Epithelial cell of prostate (primary cell): ENCODE measurements at regions not wholly inside any gene's neighbourhood (a gene's known extent, or its start where the extent isn't known, plus 50 kb on each side); places are given as distances from the start of the nearest gene placed in this dataset.

Experiments used
- DNase-seq: peaks from one replicate; pipeline ENCODE4 v3.0.0-alpha.2; 2011; ENCODE audit warnings: low read depth, low spot score
- H3K27ac ChIP-seq: fragments of 450-650 bp; 2 replicates; pipeline ENCODE4 v1.5.1; 2017; ENCODE audit warnings: mild to moderate bottlenecking

GRCh38 chr7:85622059-85622458 is 435.2 kb upstream of the SEMA3D start:
- no peak for DNase-seq
- H3K27ac ChIP-seq = no peak overlapping the region

DNA sequence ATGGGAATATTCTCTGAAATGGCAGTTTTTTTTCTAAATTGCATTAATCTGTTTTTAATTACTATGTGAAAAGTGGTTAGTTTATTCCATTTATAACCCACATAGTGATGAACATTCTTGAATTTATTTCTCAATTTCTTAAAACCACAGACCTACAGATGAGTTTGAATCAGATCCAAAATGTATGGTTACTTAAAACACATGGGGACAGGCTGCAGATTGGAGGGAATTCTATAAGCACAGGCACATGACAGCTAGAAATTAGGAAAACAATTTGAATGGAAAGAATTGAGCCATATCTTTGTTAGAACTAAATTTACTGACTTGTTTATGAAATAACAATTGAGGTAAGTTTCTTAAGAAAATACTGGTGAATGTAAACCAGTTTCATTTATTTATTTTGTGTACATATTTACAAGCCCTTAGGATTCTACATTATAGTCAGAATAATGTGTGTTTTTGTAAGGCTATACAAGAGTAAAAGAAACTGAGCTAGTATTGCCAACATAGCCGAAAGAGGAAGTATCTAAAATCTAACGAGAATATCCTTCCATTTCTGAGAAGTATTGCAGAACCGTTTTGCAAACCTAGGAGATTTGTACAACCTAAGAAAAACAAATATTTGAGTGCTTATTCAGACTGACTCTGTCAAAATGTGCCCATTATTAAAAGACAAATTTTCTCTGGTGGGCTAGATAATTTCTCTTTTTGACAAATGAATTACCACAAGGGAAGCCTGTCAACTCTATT is 434.3 kb upstream of the SEMA3D start:
- no peak for DNase-seq
- H3K27ac ChIP-seq = no peak overlapping the region

DNA sequence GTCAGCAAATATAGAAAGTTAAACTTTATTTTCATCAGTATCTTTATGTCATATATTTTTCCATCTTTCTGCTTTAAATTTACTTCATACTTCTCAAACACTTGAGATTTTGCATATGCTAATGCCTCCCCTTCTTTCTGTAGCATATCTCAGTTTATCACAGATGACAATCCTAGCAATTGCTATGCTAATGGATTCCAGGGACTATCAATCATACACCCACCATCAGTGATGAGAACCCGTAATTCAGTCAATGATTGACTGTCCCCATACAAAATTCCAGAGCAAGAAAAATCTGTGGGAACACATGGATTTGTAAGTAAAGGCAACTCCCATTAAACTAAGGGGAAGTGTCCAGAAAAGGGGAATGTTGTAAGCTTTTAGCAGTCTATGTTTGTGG is 432.4 kb upstream of the SEMA3D start:
- H3K27ac ChIP-seq = no peak overlapping the region

DNA sequence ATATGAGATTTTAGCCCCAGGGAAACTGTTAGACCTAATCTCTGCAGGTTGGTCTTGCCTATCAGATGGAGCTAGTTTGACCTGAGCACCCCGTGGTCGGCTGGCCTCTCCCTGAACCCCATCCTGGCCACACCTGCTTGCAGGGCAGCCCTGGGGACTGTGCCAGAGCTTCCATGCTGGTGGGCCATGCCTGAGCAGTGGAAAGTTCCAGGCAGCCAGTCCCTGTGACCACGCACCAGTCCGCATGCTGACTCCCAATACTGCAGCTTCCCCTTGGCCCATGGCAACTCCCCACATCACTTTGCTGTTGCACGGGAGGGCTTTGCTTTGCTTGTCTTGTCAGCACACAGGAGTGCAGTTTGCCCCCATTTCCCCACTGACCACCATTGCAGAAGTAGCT is 427.8 kb upstream of the SEMA3D start:
- no peak overlapping the region for H3K27ac ChIP-seq
- DNase-seq = no peak

More for the DNA sequence above, 432.4 kb upstream of the SEMA3D start:
- no peak for DNase-seq

- no peak overlapping the region for H3K27ac ChIP-seq
- no peak for DNase-seq
These were observed 425.7 kb upstream of the SEMA3D start for GRCh38 chr7:85612514-85612913.

DNA sequence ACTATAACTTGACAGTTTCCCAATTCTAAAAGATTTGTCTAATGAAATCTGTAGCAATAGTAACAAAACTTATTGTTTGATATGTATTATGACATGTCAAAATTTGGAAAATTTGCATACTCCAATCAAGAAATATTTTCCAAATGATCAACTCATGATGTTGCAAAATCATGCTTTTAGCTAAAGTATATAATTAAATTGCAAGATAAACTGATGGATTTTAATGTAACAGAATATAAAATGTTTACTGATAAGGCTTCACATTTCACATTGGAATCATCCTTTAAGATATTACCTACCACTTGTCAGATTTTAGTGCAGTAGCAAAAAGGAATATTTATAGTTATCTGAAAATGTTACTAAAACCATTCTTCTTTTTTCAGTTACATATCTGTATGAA is 421.9 kb upstream of the SEMA3D start:
- no peak for DNase-seq

GRCh38 chr7:85602196-85602595 is 415.3 kb upstream of the SEMA3D start:
- no peak for DNase-seq
- H3K27ac ChIP-seq = no peak overlapping the region

More for the DNA sequence above, 421.9 kb upstream of the SEMA3D start:
- no peak overlapping the region for H3K27ac ChIP-seq

DNA sequence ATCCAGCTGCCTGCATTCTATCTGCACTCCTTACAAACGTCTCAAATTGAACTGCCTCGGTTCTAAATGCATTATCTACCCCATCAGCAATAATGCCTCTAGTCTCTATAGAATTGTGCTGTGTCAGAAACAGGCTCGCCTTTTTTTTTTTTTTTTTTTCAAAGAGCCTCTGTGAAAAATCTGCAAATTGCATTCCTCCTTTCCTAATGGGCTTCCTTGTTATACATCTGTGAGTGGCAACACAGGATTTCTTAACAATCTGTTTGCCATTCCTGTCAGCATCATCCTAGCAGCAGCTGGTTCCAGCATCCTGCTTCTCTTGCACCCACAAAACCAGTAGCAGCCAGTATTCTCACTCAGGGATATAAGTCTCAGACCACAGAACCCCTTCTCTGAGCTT is 413.5 kb upstream of the SEMA3D start:
- H3K27ac ChIP-seq = no peak overlapping the region
- DNase-seq = no peak

DNA sequence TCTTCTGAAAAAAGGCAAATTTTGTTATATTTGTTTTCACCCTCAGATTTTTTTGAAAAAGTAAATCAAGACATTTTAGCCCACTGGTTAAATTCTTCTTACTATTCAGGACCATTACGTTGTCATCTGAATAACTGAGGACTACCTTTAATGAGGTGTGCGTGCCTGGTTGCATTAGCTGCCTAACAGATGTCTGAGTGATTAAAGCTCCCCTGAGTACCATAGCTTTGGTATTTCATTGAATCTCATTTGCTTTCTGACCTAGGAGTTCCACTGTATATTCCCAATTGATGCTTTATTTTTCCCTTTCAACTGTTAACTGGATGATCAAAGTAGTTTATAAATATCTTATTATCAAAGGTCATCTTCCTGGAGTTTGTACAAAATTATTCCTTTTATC is 410.0 kb upstream of the SEMA3D start:
- DNase-seq = no peak
- H3K27ac ChIP-seq = no peak overlapping the region

GRCh38 chr7:85595750-85596178 is 408.9 kb upstream of the SEMA3D start:
- no peak for DNase-seq
- no peak overlapping the region for H3K27ac ChIP-seq

GRCh38 chr7:85593355-85593754 is 406.5 kb upstream of the SEMA3D start:
- H3K27ac ChIP-seq = no peak overlapping the region
- DNase-seq = no peak

DNA sequence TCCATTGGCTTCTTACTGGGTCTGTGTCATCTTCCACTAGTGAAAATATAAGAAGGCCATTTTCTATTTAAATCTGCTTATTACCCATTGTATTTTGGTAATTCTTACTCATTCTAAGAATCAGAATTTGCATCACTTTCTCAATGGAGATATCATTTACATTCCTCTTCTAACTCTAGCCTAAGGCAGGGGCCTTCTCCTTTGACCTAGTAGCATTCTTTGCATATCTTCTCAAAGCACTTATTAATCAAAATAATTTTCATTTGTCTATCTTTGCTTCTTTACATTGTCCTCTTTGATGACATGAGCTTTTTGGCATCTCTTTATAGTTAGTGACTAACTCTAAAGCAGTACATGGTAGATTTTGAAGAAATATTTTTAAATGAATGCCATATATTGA is 400.9 kb upstream of the SEMA3D start:
- H3K27ac ChIP-seq = no peak overlapping the region
- DNase-seq = no peak

DNA sequence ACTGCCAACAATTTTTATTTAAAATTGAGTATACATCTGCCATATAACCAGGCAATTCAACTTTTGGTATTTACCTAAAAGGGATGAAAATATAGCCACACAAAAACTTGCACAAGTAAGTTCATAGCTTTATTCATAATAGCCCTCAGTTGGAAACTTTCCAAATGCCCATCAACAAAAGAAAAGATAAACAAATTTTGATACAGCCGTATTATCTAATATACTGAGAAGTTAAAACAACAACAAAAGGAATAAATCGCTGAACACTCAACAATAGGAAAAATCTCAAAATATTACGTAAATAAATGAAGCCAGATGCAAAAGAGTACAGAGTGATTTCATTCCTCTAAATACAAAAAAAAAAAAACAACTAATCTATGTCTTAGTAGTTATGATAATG is 399.2 kb upstream of the SEMA3D start:
- H3K27ac ChIP-seq = no peak overlapping the region
- DNase-seq = no peak

DNA sequence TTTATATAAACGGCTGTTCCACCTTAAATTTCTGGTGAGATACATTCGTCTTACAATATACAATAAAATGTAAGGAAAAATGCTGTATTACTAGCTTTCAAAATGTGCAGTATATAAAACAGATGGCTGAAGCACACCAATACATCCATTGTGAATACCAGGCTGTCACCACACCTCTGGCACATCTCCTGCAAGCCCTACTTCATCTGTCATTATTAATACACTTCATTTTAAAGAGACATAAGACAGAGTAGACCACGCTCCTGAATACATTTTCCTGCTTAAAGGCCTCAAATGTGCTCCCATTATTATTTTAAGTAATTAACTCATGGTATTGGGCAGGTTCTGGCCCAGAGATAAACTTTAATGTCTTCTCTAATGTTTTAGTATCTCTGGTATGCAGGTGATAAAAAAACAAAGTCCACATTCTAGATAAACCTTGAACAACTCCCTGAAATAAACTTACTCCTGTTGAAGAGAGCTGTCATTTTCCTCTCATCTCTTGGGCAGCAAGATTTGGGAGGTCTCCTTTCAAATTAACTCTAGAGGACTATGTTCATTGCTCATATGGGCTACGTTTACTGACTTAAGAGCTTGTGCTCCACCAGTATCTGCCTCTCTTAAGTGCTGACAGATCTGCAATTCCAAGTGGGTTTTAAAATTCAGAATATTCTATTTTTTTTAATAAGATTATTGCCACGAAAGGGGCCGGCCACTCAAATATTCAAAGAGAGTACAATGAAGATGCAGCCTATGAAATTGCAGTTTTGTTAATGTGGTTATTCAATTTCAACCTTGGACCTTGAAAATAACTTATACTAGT is 396.5 kb upstream of the SEMA3D start:
- DNase-seq = no peak
- no peak overlapping the region for H3K27ac ChIP-seq

DNA sequence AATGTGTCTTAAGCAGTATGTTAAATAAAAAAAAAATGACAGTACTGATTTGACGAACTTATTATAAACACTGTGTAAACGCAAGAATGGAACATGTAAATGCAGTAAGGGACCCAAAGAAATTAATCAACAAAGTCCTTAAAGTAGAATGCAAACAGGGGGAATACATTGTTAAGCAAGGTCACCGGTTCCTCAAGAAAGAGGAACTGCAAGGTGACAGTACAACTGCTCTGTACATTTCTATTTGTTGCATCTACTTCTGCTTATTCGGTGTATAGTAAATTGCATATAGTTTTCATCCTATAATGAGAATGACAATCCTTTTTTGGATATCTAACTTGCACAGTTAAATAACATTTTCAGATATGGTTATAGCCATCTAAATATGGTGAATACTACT is 387.0 kb upstream of the SEMA3D start:
- DNase-seq = no peak
- H3K27ac ChIP-seq = no peak overlapping the region

DNA sequence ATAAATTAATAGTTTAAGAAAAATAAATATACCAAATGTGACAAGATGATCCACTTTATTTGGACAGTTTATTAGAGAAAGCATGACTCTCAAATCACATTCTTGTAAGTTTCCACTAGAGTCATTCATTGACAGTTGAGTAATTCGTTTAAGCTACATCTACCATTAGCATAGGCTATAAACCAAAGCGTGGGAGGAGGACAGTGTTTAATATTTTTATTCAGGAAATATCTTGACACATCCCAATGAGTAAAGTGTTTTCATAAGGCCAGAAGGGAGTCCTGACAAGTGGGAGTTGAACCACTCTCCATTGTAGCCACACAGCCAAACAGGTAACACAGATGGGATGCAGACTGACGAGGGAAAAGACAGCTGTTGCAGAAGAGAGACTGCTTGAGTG is 386.5 kb upstream of the SEMA3D start:
- H3K27ac ChIP-seq = no peak overlapping the region
- no peak for DNase-seq

DNA sequence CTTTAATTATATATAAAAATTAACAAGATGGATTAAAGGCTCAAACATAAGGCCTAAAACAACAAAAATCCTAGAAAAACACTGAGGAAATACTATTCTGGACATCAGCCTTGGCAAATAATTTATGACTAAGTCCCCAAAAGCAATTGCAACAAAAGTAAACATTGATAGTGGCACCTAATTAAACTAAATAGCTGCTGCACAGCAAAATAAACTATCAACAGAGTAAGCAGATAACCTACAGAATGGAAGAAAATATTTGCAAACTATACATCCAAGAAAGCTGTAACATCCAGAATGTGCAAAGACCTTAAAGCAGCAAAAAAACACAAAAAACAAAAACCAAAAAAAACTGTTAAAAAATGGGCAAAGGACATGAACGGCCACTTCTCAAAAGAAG is 384.0 kb upstream of the SEMA3D start:
- no peak overlapping the region for H3K27ac ChIP-seq

DNA sequence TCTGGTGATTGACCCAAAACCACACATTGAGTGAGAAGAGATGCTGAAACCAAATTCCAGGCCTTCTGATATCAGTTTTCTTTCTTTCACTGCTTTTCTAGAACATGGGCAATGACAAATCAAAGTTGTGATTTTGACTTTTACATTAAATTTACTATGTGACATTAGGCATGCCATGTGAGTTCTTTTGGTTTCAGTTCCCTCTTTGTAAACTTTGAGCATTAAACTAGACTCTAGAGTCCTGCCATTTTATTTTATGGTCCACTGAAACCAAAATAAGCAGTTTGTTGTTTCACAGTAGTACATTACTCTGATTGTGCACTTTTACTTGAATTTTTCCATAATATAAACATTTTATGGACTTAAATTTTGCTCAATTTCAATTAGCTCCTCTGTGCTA is 381.1 kb upstream of the SEMA3D start:
- H3K27ac ChIP-seq = no peak overlapping the region
- DNase-seq = no peak

More for the DNA sequence above, 384.0 kb upstream of the SEMA3D start:
- no peak for DNase-seq

DNA sequence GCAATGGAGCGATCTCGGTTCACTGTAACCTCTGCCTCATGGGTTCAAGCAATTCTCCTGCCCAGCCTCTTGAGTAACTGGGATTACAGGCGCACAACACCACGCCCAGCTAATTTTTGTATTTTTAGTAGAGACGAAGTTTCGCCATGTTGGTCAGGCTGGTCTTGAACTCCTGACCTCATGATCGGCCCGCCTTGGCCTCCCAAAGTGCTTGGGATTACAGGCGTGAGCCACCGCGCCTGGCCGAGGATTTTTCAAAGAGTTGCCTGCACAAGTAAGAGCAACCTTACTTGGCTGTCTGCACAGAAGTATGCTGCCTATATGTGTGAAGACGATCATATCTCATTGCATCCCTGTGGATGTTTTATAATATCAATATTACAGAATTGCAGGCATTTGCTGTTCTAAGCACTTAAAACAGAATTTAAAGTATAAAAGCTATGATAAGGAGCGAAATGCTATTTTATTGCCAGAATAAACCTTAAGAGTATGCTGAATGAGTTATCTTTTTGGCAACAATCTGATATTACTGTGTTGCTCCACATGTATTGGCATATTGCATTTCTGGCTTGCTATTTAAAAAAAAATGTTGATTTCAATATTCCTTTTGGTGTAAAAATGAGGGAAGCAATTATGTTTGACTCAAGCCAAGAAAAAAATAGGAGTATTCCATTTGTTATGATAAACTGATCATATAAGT is 379.4 kb upstream of the SEMA3D start:
- DNase-seq = no peak
- H3K27ac ChIP-seq = no peak overlapping the region

- H3K27ac ChIP-seq = no peak overlapping the region
- DNase-seq = no peak
These were observed 378.4 kb upstream of the SEMA3D start for GRCh38 chr7:85565276-85565675.

GRCh38 chr7:85564861-85565260 is 378.0 kb upstream of the SEMA3D start:
- H3K27ac ChIP-seq = no peak overlapping the region
- DNase-seq = no peak
